ENCODE measurements at regions not wholly inside any gene's neighbourhood (a gene's known extent, or its start where the extent isn't known, plus 50 kb on each side); places are given as distances from the start of the nearest gene placed in this dataset.

GRCh38 chr13:88883741-88884140, 1212.6 kb downstream of the SLITRK5 start:
- no peak for DNase-seq (ENCODE audit: low read depth)

DNA sequence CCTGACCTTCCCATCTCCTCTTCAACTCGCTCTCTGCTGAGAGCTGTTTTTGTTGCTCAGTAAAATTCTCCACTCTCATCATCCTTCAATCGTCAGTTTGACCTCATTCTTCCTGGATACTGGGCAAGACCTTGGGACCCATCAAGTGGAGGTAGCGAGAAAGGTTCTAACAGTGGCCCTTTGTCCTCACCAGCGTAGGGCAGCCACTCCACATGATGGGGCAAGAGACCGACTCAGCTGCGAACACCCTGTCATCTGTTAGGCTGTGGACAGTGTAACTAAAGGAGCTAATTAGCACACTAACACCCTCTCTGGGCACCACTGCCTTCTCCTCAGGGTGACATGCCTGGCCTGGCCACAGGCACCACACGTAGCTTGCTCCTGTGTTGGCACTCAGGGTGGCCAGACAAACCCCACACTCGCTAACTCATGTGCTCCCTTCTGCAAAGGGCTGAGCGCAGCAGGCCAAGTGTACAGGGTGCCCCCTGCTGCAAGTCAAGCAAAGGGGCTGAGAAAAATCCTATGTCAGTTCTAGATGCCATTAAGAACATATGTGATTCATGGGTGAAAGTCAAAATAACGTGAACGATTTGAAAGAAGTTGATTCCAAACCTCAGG, 1216.0 kb downstream of the SLITRK5 start:
- DNase-seq (ENCODE audit: low read depth) = no peak

- no peak for DNase-seq (ENCODE audit: low read depth)
These were observed 1224.2 kb downstream of the SLITRK5 start for GRCh38 chr13:88895261-88895941.

- no peak for DNase-seq (ENCODE audit: low read depth)
These were observed 1225.3 kb downstream of the SLITRK5 start for GRCh38 chr13:88896466-88896865.

GRCh38 chr13:88908961-88909441, 1237.8 kb downstream of the SLITRK5 start:
- no peak for DNase-seq (ENCODE audit: low read depth)

GRCh38 chr13:88919970-88920628, 1248.9 kb downstream of the SLITRK5 start:
- DNase-seq (ENCODE audit: low read depth) = no peak

DNA sequence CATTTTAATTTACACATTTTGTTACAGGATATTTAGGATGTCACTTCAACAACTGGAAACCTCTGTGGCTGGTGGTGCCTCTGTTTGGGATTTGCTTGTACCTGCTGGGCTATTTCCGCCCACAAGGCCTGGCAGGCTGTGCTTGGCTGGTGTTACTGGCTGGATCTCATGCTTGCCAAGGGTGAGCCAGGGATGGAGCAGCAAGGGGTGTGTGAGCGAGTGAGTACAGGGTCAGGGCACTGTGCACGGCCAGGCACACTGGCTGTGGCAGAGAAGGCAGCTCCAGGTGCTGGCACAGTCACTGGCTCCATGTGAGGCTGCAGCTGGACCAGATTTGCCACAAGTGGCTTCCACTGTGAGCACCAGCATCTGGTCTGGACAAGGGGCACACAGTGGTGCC, 1254.8 kb downstream of the SLITRK5 start:
- DNase-seq (ENCODE audit: low read depth) = no peak

DNA sequence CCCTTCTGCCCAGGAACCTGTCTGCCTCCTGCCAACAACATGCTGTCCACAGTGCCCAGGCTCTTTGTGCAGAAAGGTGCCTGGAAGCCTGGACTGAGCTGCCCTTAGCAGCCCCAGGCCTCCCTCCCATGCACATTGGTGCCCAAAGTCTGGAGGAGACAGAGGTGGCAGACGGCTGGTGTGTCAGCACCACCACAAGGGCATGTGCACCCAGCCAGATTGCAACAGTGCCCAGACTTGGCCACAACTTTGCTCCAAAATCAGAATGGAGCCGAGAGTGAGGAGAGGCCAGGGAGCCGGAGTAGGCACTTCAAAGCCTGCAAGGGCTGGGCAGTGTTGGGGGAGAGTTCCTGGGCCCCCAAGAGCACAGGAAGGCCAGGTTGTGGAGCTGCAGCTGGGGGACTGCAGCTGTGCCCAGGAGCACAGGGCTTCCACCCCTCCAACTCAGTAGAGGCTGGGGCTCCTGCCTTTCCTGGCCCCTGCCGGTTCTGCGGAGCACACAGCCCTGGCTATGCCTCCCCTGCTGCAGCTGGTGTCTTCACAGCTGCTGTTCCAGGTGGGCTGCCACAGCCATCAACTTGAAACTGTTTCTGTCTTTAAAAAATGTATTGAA, 1255.8 kb downstream of the SLITRK5 start:
- DNase-seq (ENCODE audit: low read depth) = no peak

- DNase-seq (ENCODE audit: low read depth) = no peak
These were observed 1261.8 kb downstream of the SLITRK5 start for GRCh38 chr13:88932950-88933349.

GRCh38 chr13:88937384-88937783, 1266.2 kb downstream of the SLITRK5 start:
- no peak for DNase-seq (ENCODE audit: low read depth)

- DNase-seq (ENCODE audit: low read depth) = no peak
These were observed 1274.6 kb downstream of the SLITRK5 start for GRCh38 chr13:88945793-88946192.

DNA sequence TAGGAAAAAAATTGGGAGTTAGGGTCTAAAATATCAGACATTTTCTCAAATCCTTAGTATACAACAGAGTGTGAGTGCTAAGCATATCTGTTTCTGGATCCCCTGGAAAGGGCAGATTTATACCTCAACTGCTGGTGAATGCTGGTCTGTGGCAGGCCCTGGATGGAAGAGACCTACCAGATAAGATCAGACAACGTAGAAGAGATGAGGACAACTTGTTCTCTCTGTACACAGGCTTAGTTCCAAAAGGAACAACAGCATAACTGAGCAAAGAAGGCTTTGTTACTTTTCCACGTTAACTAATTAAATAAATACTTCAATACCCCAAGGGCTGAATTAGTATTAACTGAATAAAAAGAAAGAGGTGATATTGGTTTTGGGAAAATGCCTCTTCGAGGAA, 1277.3 kb downstream of the SLITRK5 start:
- DNase-seq (ENCODE audit: low read depth) = no peak

GRCh38 chr13:88958821-88959220, 1287.7 kb downstream of the SLITRK5 start:
- no peak for DNase-seq (ENCODE audit: low read depth)

DNA sequence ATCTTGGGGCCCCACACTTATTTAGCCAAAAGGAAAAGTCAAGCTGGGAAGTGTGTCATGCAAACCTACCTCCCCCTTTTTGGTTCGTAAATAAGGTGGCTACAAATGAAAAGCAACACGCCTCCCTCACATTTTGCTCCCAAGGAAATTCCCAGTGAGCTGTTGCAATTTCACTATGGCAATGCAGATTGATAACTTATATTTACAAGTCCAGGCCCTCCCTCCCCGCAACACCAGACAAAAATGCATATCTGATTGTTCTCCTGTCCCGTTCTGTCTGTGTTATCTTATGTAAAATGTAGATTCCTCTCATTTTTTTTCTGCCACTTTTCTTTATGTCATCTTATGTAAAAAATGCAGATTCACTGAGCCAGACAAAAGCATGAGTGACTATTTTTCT, 1305.3 kb downstream of the SLITRK5 start:
- DNase-seq (ENCODE audit: low read depth) = no peak

DNA sequence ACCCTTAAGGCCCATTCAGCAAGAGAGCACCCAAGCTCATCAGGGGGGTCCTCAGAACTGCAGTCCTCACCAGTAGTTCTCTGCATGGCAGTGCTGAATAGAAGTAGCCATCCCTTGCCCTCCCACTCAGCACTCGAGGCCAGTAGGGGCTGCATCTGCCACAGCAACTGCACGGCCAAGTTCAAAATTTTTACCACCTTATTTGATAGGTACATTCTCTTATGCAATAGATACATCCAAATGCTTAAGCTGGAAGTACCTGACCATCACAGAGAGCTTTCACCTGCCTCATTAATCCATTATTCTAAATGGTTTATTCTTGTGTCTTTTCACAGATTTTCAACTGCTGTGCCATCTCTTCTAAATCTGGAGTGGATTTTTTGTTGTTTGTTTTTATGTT, 1307.4 kb downstream of the SLITRK5 start:
- no peak for DNase-seq (ENCODE audit: low read depth)

- DNase-seq (ENCODE audit: low read depth) = no peak
These were observed 1308.4 kb downstream of the SLITRK5 start for GRCh38 chr13:88979465-88980175.

GRCh38 chr13:89003656-89004055, 1332.5 kb downstream of the SLITRK5 start:
- DNase-seq (ENCODE audit: low read depth) = no peak

GRCh38 chr13:89011615-89012014, 1340.4 kb downstream of the SLITRK5 start:
- no peak for DNase-seq (ENCODE audit: low read depth)

DNA sequence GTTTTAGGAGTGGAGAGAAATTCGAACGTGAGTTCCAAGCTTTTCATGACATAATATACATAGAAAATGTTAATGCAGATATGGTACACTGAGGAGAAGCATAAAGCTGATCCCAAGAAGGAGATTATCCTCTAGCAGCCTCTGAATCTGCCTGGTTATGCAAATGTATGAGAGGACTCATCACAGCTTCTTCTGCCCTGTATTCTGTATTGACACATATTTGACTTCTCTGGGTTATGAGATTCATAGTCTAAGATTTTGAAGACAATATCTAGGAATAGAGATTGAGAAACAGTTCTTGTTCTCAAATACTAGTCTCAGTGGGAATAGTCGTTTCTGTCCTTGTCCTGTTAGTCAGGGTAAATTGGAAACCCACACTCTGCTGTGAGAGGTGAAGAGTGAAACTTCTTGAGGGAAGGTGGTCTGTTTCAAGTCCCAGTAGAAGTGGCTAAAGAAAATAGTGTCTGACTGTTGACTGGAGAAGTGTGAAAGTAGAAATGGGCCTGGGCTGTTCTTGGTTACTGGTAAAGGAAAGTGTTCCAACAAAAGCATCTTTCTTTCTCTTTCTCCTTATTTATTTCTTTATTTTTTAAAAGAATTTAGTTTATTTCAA, 1356.6 kb downstream of the SLITRK5 start:
- no peak for DNase-seq (ENCODE audit: low read depth)

DNA sequence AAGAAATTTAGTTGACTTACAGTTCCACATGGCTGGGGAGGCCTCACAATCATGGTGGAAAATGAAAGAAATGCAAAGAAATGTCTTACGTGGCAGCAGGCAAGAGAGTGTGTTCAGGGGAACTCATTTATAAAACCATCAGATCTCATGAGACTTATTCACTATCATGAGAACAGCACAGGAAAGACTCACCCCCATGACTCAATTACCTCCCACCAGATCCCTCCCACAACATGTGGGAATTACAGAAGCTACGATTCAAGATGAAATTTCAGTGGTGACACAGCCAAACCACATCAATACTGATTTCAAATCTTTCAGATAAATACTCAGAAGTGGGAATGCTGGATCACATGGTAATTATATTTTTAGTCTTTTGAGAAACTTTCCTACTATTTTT, 1357.9 kb downstream of the SLITRK5 start:
- no peak for DNase-seq (ENCODE audit: low read depth)

GRCh38 chr13:89034015-89034414, 1362.8 kb downstream of the SLITRK5 start:
- DNase-seq (ENCODE audit: low read depth) = no peak

DNA sequence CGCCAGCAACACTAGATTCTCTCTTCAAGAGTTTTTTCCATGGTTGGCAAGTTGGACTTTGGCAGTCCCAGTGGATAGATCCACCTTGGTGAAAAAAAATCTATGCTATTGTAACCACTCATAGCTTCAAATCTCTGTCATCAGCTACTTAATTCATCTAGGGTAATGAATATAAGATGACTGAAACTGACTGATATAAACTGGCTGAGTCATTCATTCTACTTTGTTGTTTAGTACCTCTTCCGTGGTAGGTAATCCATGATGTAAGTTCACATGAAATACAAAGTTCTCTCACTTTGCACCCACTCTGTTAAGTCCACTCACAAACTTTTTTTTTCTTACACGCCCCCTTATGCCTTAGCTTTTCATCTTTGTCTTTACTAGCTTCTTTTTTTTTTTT, 1381.5 kb downstream of the SLITRK5 start:
- no peak for DNase-seq (ENCODE audit: low read depth)
